GM13977 (cell line): ENCODE measurements at regions not wholly inside any gene's neighbourhood (a gene's known extent, or its start where the extent isn't known, plus 50 kb on each side); places are given as distances from the start of the nearest gene placed in this dataset.

Experiments used
- DNase-seq: peaks from one replicate; pipeline ENCODE4 v3.0.0; 2012; ENCODE audit warnings: low spot score
- CTCF ChIP-seq: IDR thresholded peaks from 2 replicates; pipeline ENCODE4 v1.5.1; 2012; ENCODE audit warnings: mild to moderate bottlenecking, control low read depth; ENCODE audit not compliant: insufficient read depth; ENCODE audit errors: extremely low read depth, missing control alignments
- in situ Hi-C: fragments of 300-500 bp; cut with MboI; formaldehyde crosslinking; loops from one replicate; pipeline ENCODE4 v1.12.0; 2022; ENCODE audit warnings: low sequenced_read_pairs, low pct_unique_long_range_greater_than_20kb, mixed read lengths, inconsistent platforms; ENCODE audit not compliant: unreplicated experiment

GRCh38 chr6:84362193-84362821, 134.9 kb upstream of the CEP162 start:
- no peak for TF ChIP-seq CTCF
- in situ Hi-C loops: no loop called here

GRCh38 chr6:84361372-84362192, 134.1 kb upstream of the CEP162 start:
- TF ChIP-seq CTCF: no peak
- in situ Hi-C loops: no loop called here
- DNase-seq: no peak

More at GRCh38 chr6:84362193-84362821, 134.9 kb upstream of the CEP162 start:
- DNase-seq: no peak

GRCh38 chr6:84360039-84360438, 132.6 kb upstream of the CEP162 start:
- in situ Hi-C loops: no loop called here
- no peak for DNase-seq
- no peak for TF ChIP-seq CTCF

GRCh38 chr6:84358581-84358980, 131.1 kb upstream of the CEP162 start:
- no peak for DNase-seq
- TF ChIP-seq CTCF: no peak
- in situ Hi-C loops: no loop called here

GRCh38 chr6:84357631-84358030, 130.2 kb upstream of the CEP162 start:
- in situ Hi-C loops: no loop called here
- no peak for DNase-seq
- TF ChIP-seq CTCF: no peak

- in situ Hi-C loops: no loop called here
- TF ChIP-seq CTCF: no peak
Observed at GRCh38 chr6:84356907-84357306, 129.5 kb upstream of the CEP162 start.

More at GRCh38 chr6:84356907-84357306, 129.5 kb upstream of the CEP162 start:
- DNase-seq: no peak
